BLaER1 (cell line): ENCODE measurements at regions not wholly inside any gene's neighbourhood (a gene's known extent, or its start where the extent isn't known, plus 50 kb on each side); places are given as distances from the start of the nearest gene placed in this dataset.
A peak's percentile ranks its signal among the peaks of the same experiment; 100 is the strongest.

ENCODE experiments used
- H3K27ac ChIP-seq: shearing (Covaris generic); formaldehyde crosslinking; 2 replicates; pipeline ENCODE4 v1.8.1; 2022
- H3K27me3 ChIP-seq: shearing (Covaris generic); formaldehyde crosslinking; 2 replicates; pipeline ENCODE4 v1.8.1; 2022
- H3K36me3 ChIP-seq: shearing (Covaris generic); formaldehyde crosslinking; 2 replicates; pipeline ENCODE4 v1.8.1; 2022
- H3K4me1 ChIP-seq: shearing (Covaris generic); formaldehyde crosslinking; 2 replicates; pipeline ENCODE4 v1.8.1; 2022
- H3K4me2 ChIP-seq: shearing (Covaris generic); formaldehyde crosslinking; 2 replicates; pipeline ENCODE4 v1.8.1; 2022
- H3K4me3 ChIP-seq: shearing (Covaris generic); formaldehyde crosslinking; 2 replicates; pipeline ENCODE4 v1.8.1; 2022
- H3K9ac ChIP-seq: shearing (Covaris generic); formaldehyde crosslinking; 2 replicates; pipeline ENCODE4 v1.8.1; 2022
- H3K9me3 ChIP-seq: shearing (Covaris generic); formaldehyde crosslinking; 2 replicates; pipeline ENCODE4 v1.8.1; 2022
- H4K20me1 ChIP-seq: shearing (Covaris generic); formaldehyde crosslinking; 2 replicates; pipeline ENCODE4 v1.8.1; 2022
- Cebpa-rat ChIP-seq: shearing (Covaris generic); IDR thresholded peaks from 2 replicates; pipeline ENCODE4 v1.8.1; 2022

GRCh38 chr1:54497338-54497737 is 50.7 kb upstream of the ACOT11 start:
- no peak for TF ChIP-seq Cebpa-rat
- no peaks in the 10 kb centered on the region for H4K20me1 ChIP-seq
- H3K27me3 ChIP-seq: peaks cover 14% of the 10 kb centered on the region; the same call in 1 of the 2 replicates
- peaks cover 7% of the 10 kb centered on the region; the same call in 1 of the 2 replicates for H3K36me3 ChIP-seq
- H3K4me1 ChIP-seq: peaks cover 36% of the 10 kb centered on the region
- H3K9ac ChIP-seq: no peak overlapping the region
- H3K9me3 ChIP-seq: peaks cover 52% of the 10 kb centered on the region
- peak overlapping the region; percentile 33; the same call in 1 of the 2 replicates for H3K4me2 ChIP-seq
- peak overlapping the region; percentile 12; the same call in 1 of the 2 replicates for H3K4me3 ChIP-seq
- H3K27ac ChIP-seq: peak overlapping the region; percentile 40; the same call in 1 of the 2 replicates

DNA sequence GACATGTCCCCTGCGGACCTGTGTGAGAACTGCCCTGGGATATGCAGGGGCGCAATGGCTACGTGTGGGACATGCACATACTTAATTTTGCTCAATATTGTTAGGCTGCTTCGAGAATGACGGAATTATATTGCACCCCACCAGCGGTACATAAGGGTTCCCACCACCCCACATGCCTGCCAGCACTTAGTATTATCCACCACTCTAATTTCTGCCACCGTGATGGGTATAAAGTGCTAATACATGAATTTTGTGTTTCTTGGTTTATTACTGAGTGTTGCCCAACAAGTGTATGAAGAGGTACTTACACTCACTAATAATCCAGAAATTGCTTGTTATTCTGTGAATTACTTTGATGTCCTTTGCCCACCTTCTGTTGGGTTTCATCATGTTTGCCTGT is 52.1 kb upstream of the ACOT11 start:
- Histone ChIP-seq H3K9me3 (peaks cover 52% of the 10 kb centered on the region), H3K4me2 (no peak overlapping the region), H3K4me3 (no peak overlapping the region), H4K20me1 (no peaks in the 10 kb centered on the region), H3K4me1 (peaks cover 38% of the 10 kb centered on the region), H3K9ac (no peak overlapping the region), H3K27ac (no peak overlapping the region), H3K36me3 (peaks cover 7% of the 10 kb centered on the region; the same call in 1 of the 2 replicates), H3K27me3 (peaks cover 14% of the 10 kb centered on the region; the same call in 1 of the 2 replicates)
- TF ChIP-seq Cebpa-rat: no peak

GRCh38 chr1:54493608-54494007 is 54.4 kb upstream of the ACOT11 start:
- Histone ChIP-seq H4K20me1 (no peaks in the 10 kb centered on the region), H3K4me3 (no peak overlapping the region), H3K9ac (no peak overlapping the region), H3K27me3 (no peaks in the 10 kb centered on the region), H3K27ac (no peak overlapping the region), H3K36me3 (peaks cover 2% of the 10 kb centered on the region; the same call in 1 of the 2 replicates), H3K4me1 (peaks cover 53% of the 10 kb centered on the region), H3K9me3 (peaks cover 33% of the 10 kb centered on the region), H3K4me2 (peak overlapping the region; percentile 32)
- TF ChIP-seq Cebpa-rat: no peak

- Histone ChIP-seq H3K36me3 (no peaks in the 10 kb centered on the region), H3K4me1 (peaks cover 63% of the 10 kb centered on the region), H3K27ac (no peak overlapping the region), H3K9ac (peak overlapping the region; percentile 52; the same call in 1 of the 2 replicates), H3K4me2 (peak overlapping the region; percentile 97), H3K27me3 (no peaks in the 10 kb centered on the region), H4K20me1 (no peaks in the 10 kb centered on the region), H3K4me3 (0 out of 2 replicates have a peak overlapping the region, but pooled peaks have one; percentile 75), H3K9me3 (peaks cover 3% of the 10 kb centered on the region)
- no peak for TF ChIP-seq Cebpa-rat
Measured at GRCh38 chr1:54490361-54491248, 57.4 kb upstream of the ACOT11 start.

DNA sequence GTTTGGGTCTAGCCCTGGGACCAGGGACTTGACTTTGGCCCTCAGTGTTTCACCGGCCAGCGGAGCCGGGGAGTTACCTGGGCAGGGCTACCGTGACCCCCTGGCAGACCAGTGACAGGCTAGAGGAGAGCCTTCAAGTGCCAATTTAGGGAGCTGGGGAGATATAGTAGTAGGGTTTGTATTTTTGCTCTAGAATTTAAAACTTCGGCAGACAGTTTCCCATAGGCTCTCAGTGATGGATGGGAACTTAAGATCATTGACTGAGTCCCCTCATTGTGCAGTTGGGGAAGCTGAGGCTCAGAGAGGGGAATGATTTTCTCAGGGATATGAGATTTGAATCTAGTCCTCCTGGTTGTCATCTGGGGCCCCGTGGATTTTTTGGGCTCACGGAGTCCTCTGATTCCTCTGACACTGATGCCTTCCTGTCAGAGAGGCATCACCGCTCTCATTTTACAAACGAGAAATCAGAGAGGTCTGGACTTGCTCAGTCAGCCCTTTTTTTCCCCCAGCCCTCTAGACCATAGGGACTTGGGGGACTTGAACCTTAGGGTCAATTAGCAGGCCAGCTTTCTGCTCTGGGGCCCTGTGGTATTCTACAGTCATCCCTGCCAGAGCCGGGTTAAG is 58.3 kb upstream of the ACOT11 start:
- no peak overlapping the region for H3K9ac ChIP-seq

DNA sequence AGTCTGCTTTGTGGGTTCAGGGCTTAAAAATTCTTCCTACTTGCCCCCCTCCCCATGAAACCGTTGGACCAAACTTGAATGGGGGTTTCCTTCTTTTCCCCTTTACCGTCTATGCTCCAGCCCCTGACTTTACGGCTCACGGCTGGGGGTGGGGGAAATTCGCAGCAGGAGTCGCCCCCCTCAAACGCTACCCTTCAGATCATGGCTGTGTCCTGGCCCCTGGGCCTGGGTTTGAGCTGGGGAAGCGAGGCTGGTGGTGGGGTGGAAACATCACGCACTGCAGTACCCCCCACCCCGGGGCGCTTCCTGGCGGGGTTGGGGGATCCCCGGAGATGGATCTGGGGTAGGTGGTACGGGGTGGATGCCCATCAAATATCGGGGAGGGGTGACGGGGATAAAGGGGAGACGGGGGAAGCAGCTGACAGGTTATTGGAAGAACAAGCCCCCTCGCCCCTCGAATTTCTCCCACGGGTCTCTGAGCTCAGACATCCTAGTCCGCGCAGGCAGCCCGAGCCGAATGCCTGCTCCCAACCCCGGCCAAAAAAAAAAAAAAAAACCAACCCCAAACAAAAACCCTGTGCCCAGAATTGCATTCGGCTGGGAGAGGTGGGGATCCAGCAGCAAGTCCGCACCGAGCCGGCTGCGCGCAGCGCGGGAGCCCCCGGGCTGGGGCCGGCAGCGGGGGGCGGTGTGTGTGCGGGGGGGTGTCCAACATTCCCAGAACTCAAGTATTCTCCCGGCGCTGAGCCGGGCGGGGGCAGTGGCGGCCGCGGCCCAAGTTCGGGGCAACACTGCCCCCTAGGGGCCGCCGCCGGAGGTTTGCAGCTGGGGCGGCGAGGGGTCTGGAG is 59.0 kb upstream of the ACOT11 start:
- no peak for TF ChIP-seq Cebpa-rat

More for the DNA sequence above, 58.3 kb upstream of the ACOT11 start:
- Histone ChIP-seq H3K27me3 (no peaks in the 10 kb centered on the region), H3K4me1 (peaks cover 71% of the 10 kb centered on the region), H3K4me3 (peak overlapping the region; percentile 75), H3K9me3 (no peaks in the 10 kb centered on the region), H3K36me3 (no peaks in the 10 kb centered on the region), H3K27ac (no peak overlapping the region), H4K20me1 (no peaks in the 10 kb centered on the region), H3K4me2 (peak overlapping the region; percentile 97)
- TF ChIP-seq Cebpa-rat: no peak

GRCh38 chr1:54488065-54488750 is 59.8 kb upstream of the ACOT11 start:
- H3K36me3 ChIP-seq: no peaks in the 10 kb centered on the region
- peak overlapping the region; percentile 80 for H3K9ac ChIP-seq
- peak overlapping the region; percentile 82 for H3K27ac ChIP-seq
- peaks cover 58% of the 10 kb centered on the region for H3K4me1 ChIP-seq
- H3K4me2 ChIP-seq: peak overlapping the region; percentile 97
- no peaks in the 10 kb centered on the region for H3K9me3 ChIP-seq
- no peak for TF ChIP-seq Cebpa-rat
- no peaks in the 10 kb centered on the region for H3K27me3 ChIP-seq
- peak overlapping the region; percentile 75 for H3K4me3 ChIP-seq
- no peaks in the 10 kb centered on the region for H4K20me1 ChIP-seq

More for the DNA sequence above, 59.0 kb upstream of the ACOT11 start:
- H3K4me3 ChIP-seq: peak overlapping the region; percentile 75
- peak overlapping the region; percentile 80 for H3K9ac ChIP-seq
- H3K27me3 ChIP-seq: no peaks in the 10 kb centered on the region
- peak overlapping the region; percentile 97 for H3K4me2 ChIP-seq
- no peaks in the 10 kb centered on the region for H3K36me3 ChIP-seq
- H3K27ac ChIP-seq: peak overlapping the region; percentile 82
- peaks cover 66% of the 10 kb centered on the region for H3K4me1 ChIP-seq
- no peaks in the 10 kb centered on the region for H3K9me3 ChIP-seq
- no peaks in the 10 kb centered on the region for H4K20me1 ChIP-seq

GRCh38 chr1:54487571-54488050 is 60.4 kb upstream of the ACOT11 start:
- no peaks in the 10 kb centered on the region for H3K36me3 ChIP-seq
- peak overlapping the region; percentile 75 for H3K4me3 ChIP-seq
- H3K9ac ChIP-seq: peak overlapping the region; percentile 80
- H3K4me2 ChIP-seq: peak overlapping the region; percentile 97
- no peaks in the 10 kb centered on the region for H3K9me3 ChIP-seq
- peak overlapping the region; percentile 71 for H3K27ac ChIP-seq
- TF ChIP-seq Cebpa-rat: no peak
- H3K4me1 ChIP-seq: peaks cover 56% of the 10 kb centered on the region
- H3K27me3 ChIP-seq: no peaks in the 10 kb centered on the region
- H4K20me1 ChIP-seq: no peaks in the 10 kb centered on the region

GRCh38 chr1:54486907-54487306 is 61.1 kb upstream of the ACOT11 start:
- Histone ChIP-seq H3K4me1 (peaks cover 56% of the 10 kb centered on the region), H3K27me3 (no peaks in the 10 kb centered on the region), H3K27ac (peak overlapping the region; percentile 40; the same call in 1 of the 2 replicates), H3K9ac (no peak overlapping the region), H4K20me1 (no peaks in the 10 kb centered on the region), H3K4me3 (no peak overlapping the region), H3K4me2 (peak overlapping the region; percentile 97), H3K9me3 (no peaks in the 10 kb centered on the region), H3K36me3 (no peaks in the 10 kb centered on the region)
- no peak for TF ChIP-seq Cebpa-rat
